ENCODE measurements at regions not wholly inside any gene's neighbourhood (a gene's known extent, or its start where the extent isn't known, plus 50 kb on each side); places are given as distances from the start of the nearest gene placed in this dataset.
"Not testable (repeated sequence)": the region's sequence is repeated elsewhere in the genome, so short reads cannot be mapped to it uniquely, and the experiment has no call there.

- not testable (repeated sequence) for DNase-seq (ENCODE audit: low read depth in 3 of 3)
Measured at GRCh38 chr2:71958426-71958825, 189.2 kb downstream of the CYP26B1 start.

GRCh38 chr2:71952572-71953188, 195.0 kb downstream of the CYP26B1 start:
- DNase-seq (ENCODE audit: low read depth in 3 of 3), result no peak

GRCh38 chr2:71951718-71952404, 195.8 kb downstream of the CYP26B1 start:
- no peak for DNase-seq (ENCODE audit: low read depth in 3 of 3)

- no peak for DNase-seq (ENCODE audit: low read depth in 3 of 3)
Measured at GRCh38 chr2:71951083-71951468, 196.6 kb downstream of the CYP26B1 start.

- no peak for DNase-seq (ENCODE audit: low read depth in 3 of 3)
Measured at GRCh38 chr2:71950256-71951082, 197.2 kb downstream of the CYP26B1 start.

GRCh38 chr2:71949537-71949798, 198.2 kb downstream of the CYP26B1 start:
- no peak for DNase-seq (ENCODE audit: low read depth in 3 of 3)

GRCh38 chr2:71948781-71949536, 198.7 kb downstream of the CYP26B1 start:
- no peak for DNase-seq (ENCODE audit: low read depth in 3 of 3)

- DNase-seq (ENCODE audit: low read depth in 3 of 3), result no peak
Measured at GRCh38 chr2:71947809-71948208, 199.9 kb downstream of the CYP26B1 start.

GRCh38 chr2:71945603-71945959, 202.1 kb downstream of the CYP26B1 start:
- DNase-seq (ENCODE audit: low read depth in 3 of 3), result no peak

GRCh38 chr2:71944806-71945602, 202.7 kb downstream of the CYP26B1 start:
- no peak for DNase-seq (ENCODE audit: low read depth in 3 of 3)

GRCh38 chr2:71944183-71944550, 203.5 kb downstream of the CYP26B1 start:
- DNase-seq (ENCODE audit: low read depth in 3 of 3), result no peak

- no peak for DNase-seq (ENCODE audit: low read depth in 3 of 3)
Measured at GRCh38 chr2:71943238-71944182, 204.2 kb downstream of the CYP26B1 start.

- no peak for DNase-seq (ENCODE audit: low read depth in 3 of 3)
Measured at GRCh38 chr2:71941726-71942525, 205.7 kb downstream of the CYP26B1 start.

- no peak for DNase-seq (ENCODE audit: low read depth in 3 of 3)
Measured at GRCh38 chr2:71940695-71941094, 207.0 kb downstream of the CYP26B1 start.

- no peak for DNase-seq (ENCODE audit: low read depth in 3 of 3)
Measured at GRCh38 chr2:71939588-71940535, 207.8 kb downstream of the CYP26B1 start.

- DNase-seq (ENCODE audit: low read depth in 3 of 3), result no peak
Measured at GRCh38 chr2:71938659-71939587, 208.7 kb downstream of the CYP26B1 start.

GRCh38 chr2:71938108-71938507, 209.6 kb downstream of the CYP26B1 start:
- no peak for DNase-seq (ENCODE audit: low read depth in 3 of 3)

All from stimulated activated CD4-positive, alpha-beta T cell treated with anti-CD3 and anti-CD28 coated beads, TNF-alpha, amount 100 ng/mL, for 48 hours (primary cell).